NCI-H187 treated with DMSO at 0.1 percent for 48 hours (cell line): ENCODE measurements at regions not wholly inside any gene's neighbourhood (a gene's known extent, or its start where the extent isn't known, plus 50 kb on each side); places are given as distances from the start of the nearest gene placed in this dataset.

Experiments used
- DNase-seq: peaks from one replicate; lab custom pipeline; 2025; lab: John Stamatoyannopoulos, UW

DNA sequence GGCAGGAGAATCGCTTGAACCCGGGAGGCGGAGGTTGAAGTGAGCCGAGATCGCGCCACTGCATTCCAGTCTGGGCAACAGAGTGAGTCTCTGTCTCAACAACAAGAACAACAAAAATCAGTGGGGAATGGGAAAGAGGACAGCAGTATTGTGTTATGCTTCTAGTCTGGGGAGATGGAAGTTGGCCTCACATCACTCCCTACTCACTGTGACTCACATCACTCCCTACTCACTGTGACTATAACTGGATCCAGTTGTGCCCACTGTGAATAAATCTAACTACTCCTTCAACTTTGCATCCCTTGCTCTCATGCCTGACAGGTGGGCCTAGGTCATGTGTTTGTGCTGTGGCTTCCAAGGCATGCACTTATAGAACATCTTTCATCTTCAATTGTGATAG is 285.4 kb upstream of the USP24 start:
- DNase-seq, result no peak

DNA sequence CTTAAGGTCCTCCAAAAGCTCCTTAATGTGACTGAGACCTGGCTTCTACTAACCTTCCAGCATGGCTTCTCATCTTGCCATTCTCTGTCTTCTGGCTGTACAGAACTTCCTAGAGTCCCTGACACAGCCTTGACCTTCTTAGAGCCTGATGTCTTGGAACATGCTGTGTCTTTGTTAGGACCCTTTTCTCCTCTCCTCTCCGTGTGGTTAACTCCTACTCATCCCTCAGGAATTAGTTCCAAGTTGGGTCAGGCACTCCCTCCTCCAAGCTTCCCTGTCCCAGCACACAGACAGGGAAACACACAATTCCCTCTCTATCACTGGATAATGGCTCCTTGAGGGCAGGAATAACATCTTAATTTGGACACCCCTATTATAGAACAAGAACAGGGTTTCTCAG is 275.4 kb upstream of the USP24 start:
- no peak for DNase-seq

DNA sequence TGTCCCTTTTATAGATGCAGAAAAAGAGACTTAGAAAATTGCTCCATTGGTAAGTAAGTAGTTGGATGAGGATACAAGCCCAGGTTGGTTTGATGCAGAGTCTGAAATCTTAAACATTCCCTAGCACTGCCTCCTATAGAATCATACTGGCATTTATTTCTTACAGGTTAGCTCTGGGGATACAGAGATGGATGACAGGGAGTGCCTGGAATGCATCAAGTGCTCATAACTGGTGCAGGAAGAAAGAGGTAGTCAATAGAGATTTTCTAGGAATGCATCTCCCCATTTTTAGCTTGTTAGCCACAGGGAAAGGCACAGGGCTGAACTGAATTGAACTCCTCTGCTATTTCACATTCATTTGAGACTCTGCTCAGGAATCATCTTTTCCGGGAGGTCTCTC is 269.0 kb upstream of the USP24 start:
- no peak for DNase-seq

DNA sequence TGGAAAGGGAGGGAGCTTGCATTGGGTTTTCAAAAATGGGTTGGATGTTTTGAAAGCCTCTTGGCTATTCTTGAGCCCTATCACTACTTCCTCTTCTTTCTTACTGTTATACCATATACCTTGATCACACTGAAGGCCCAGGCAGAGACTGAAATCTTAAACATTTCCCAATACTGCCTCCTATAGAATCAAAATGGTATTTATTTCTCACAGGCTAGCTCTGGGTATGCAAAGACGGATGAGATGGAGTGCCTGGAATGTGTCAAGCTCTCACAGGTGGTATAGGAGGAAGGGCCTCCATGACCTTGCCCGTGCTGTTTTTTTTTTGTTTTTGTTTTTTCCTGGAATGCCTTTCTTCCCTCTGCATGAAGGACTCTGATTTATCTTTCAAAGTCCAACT is 268.4 kb upstream of the USP24 start:
- no peak for DNase-seq

DNA sequence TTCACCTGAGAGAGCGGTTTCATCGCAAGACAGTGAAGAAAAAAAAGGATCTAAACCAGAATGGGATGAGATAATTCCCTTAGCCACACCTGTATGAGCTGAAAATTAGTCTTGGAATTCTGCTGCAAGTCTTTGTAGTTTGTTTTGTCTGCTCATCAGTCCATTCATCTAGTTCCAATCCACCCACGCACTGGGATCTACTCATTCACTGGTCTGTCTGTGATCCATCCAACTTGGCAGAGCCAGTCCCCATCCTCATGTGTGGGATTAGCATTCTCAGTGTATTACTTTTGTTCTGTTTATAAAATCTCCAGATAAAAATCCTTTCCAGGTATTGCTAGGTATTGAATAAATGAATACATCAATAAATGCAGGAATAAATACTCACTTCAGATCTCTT is 266.5 kb upstream of the USP24 start:
- DNase-seq, result no peak

DNA sequence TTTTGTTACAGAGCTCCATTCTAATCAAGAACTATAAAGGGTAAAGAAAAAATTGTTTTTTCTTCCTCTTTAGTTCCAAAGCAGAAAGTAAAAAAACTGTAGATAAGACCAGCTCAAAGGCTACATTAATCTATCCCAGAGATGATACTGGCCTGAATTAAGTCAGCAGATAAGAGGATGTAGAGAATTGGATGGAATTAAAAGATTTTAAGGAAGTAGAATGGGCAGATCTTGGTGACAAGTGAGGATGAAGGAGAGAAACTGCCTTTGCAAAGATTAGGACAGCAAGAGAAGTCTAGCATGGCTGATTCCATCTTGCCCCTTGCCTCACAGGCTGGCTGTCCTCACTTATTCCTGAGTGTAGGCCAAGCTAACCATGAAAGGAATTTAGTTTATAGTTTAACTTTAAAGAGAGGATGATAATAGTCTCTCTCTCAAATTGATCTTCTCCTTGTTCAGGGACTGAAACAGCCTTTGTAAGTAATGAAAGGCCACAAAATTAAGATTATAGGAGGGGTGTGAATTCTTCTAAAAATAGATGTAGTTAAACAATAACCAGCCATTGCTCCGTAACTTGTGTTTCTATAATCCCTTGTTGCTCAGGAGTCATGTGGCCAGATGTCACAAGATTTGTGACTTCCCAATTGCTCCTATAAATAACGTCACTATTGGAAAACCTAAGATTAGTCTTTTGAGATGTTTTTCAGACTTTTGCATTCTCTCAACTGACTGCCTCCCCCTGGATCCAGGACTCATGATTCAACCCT is 265.0 kb upstream of the USP24 start:
- DNase-seq, result no peak

DNA sequence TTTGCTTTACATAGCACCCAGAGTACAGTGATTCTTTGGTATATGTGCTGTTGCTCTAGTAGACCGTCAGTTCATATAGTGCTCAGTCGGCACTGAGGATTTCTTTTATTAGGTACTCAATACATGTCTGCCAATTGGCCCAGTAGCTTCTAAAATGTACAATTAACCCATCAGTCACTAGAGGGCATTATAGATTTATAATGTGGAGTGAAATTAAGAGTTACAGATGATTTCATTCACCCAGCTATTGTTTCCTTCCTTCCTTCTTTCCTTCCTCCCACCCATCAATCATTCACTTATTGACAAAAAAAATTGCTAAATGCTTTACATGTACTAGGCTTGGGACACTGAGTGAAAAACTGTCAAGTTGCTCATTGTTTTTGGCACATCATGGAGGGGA is 263.6 kb upstream of the USP24 start:
- no peak for DNase-seq

DNA sequence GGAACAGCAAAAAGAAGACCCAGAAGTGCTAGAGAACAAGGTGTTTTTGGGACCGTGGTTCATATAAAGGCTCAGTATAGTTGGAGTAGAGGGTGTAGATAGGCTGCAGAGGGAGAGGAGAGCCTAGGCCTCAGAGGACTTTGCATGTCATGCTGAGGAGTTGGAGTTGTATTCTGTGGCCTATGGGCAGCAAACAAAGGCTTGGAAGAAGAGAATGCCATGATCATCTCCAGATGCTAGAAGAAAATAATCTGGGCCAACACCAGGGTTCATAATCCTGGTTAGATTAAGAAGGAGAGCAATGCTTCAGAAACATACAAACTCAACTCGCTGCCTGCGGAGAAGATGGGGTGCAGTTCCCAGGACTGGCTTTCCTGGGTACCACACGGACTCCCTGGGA is 262.8 kb upstream of the USP24 start:
- no peak for DNase-seq

DNA sequence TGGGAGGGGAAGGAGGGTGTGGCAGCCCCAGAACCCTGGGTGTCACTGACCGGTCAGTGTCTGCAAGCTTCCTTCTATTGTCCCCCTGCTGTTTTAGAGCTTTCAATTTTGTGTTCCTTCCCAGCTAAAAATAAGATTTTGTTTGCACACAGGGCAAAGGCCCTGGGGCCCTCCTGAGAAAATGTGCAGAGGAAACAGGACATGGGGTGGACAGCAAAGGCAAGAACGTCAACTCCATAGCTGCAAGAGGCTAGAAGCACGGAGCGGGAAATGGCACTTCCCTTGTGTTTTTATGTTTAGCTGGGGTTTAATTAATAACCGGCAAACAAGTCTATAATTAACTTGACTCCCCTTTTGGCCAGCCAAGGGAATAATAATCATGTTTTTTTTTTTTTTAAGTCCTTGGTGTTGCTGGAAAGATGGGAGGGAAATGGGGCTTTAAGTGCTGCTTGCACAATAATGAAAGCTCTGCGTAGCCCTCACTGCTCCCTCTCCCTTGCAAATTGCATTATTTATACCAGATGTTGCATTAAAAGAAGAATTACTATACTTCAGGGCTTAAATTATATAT is 261.4 kb upstream of the USP24 start:
- DNase-seq, result no peak

DNA sequence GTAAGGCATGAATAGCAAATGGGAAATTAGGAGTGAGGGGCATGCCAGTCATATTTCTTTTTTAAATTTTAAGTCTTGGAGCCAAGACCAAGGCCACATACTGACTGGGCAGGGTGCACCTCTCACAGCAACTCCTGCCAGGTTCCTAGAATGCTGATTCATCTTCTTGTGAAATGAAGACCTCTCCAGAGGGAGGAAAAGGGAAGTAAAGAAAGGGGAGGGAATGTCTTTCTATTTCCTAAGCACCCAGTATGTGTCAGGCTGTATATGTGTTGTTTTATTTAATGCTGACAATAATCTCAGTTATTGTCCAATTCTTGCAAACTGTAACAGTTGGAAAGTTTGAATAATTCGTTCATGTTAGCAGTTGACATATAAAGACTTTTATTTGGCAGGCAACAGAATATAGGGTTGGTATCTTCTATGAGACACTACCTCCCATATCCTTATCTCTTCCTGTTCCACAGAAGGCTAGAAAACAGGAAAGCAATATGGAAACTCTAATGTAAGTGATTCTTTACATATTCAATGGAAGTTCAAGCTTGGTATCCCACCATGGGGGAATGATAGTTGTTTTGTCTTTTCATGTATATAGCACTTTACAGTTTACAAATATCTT is 259.1 kb upstream of the USP24 start:
- no peak for DNase-seq

DNA sequence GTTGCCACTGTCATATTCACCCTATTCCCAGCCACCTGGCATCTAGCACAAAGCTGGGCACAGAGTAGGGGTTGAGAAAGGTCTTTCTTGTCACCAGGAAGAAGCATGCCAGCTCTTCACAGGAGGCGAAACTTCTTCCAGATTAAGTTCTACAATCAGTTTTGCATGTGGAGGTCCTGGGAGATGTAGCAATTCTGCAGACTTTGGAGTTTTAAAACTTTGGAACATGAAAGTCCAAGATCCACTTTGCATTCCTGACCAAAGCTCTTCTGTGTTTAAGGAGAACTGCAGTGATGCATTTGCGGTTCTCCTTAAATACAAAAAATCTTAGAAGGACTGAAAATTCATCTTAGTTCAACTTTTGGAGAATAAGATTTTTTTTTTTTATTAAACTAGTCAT is 258.5 kb upstream of the USP24 start:
- no peak for DNase-seq

DNA sequence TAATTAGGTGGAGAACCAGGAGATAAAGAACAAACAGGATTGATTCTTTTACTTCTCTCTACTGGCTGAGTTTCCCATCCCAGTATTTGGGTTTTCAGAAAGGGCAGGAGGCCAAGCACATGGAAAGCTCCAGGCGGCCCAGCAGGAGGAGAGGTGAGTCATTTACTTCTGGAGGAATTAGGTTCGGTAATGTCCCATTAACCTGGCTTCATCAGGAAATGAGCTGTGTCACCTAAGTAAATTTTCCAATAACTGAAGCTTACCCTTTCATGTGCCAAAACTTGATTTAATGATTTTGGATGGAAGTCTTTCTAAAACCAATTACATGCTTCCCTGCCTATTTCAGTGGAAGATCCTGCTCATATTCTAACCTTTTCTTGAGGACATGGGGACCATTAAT is 257.6 kb upstream of the USP24 start:
- DNase-seq, result no peak

DNA sequence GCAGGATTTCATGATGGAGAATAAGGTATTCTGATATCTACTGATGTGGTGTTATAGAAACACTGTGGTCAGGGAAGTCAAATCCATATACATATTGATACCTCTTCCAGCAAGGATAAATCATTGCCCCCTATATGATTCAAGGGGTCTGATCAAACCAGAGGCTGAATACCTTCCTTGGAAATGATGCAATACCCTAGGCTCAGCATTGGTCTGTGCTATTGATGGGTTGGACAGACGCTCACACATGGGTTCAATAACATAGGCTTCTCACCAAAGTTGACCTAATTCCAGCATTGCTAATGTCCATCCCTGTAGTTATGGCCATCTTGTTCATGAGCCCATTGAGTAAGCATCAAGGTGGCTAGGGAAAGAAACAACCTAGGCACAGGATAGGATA is 257.0 kb upstream of the USP24 start:
- DNase-seq, result no peak

DNA sequence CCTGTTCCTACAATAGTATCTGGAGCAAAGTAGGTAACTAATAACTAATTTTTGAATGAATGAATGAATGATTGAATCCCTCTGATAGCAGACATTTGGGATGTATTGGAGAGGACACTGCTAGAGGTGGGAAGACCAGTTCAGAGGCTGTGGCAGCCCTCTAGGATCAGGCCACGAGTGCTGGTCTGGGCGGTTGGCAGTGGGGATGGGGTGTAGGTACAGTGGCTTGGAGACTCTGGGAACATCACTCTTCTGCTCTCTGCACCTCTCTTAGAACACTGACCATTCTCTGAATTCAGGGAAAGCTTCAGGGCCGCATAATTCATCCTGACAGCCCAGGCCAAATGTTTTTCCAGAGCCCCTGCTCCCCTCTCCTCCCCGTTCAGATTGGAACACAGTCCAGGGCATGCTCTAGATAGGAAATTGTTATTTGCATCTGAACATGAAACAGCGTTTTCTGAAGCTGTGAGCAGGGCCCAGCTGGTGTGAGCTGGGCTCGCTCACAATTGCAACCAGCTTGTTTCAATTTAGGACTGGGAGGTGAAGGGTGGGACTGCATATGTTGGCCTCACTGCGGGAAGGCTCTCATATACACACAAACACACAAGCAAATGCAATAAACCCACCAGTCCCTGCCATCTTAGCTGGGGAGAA is 253.1 kb upstream of the USP24 start:
- no peak for DNase-seq

DNA sequence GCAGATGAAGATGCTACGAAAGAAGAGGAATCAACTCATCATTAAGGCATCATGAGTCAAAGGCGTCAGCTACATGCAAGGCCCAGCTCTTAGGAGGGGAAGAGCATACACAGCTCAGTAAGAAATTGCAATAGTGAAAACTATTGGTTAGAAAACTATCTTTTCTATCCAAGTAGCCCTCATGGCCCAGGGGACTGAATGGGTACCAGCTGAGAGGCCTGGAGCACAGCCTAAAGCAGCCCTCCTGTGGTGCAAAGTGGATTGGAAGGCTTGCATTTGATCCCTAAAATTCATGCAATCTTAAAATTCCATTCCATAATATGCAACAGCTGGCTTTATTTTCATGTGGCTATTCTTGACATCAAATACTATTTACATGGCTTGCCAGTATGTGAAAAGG is 251.8 kb upstream of the USP24 start:
- DNase-seq, result no peak

DNA sequence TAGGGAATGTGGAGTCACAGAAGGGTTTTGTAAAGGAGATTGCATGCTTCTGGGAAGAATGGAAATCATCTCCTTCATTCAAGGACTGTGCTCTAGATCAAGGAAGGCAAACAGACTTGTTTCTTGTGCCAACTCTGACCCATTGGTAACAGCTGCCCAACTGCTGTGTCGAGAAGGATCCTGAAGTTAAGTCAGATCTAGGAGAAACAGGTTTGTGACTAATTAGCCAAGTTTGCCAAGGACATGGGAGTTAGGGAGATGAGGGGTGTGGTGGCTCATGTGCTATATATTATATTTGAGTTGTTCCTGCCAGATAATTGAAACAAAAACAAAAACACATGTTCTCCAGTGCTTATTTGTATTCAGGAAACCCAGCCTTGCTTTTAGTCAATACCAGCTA is 251.2 kb upstream of the USP24 start:
- DNase-seq, result no peak

DNA sequence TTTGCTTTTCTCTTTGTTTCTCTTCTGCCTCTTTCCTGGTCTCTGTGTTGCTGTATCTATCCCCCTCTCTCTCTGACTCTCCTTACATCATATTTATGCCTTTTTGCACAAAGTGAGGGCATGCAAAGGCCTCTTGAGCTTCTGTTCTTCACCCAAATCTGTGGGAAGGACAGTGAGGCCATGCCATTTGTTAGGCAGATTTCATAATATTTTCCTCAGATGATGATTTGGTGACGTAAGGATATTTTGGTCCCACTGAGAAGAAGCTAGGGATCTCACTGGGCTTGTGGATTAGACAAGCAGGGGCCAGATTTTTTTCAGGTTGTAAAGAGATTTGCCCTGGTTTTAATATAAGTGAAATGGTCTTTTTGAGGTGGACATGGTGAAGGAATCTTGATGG is 249.4 kb upstream of the USP24 start:
- DNase-seq, result no peak

DNA sequence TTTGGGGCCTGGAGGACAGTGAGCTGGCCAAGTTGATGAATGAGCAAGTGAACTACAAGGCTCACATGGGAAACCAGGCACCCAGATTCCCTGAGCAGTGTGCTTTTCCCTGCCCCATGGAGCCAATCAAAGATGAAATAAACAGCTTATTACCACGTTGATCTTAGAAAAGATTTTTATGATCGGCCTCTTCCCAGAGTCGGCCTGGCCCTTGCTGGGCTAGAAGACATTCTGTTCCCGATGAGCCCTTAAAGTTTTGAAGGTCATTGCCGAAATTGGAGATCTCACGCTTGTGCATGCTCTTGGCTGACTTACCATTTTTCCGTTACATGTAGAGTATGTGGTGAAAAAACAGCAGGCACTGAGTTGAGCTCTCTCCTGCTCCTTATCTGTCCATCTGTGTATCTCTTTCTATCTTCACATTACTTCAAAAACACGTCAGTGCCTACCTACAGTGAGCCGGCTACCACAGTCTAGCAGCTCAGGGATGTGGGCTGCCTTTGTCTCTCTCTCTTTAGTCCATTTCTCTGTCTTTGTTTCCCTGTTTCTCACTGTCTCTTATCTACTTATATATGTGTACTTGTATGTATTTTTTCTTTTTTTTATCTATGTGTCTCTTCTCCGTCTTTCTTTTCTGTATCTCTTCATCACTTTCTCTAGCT is 248.8 kb upstream of the USP24 start:
- no peak for DNase-seq

DNA sequence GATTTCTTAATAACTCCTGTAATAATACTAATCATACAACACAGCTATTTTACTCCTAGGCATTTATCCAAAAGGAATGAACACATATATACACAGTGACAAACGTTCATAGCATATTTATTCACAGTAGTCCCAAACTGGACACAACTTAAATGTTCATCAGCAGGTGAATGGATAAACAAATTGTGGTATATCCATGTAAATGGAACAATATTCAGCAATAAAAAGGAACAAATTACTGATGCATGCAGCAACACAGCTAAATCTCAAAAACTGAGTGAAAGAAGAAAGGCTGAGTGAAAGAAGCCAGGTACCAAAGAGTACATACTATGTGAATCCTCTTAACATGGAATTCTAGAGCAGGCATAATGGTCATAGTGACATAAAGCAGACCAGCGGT is 242.7 kb upstream of the USP24 start:
- DNase-seq, result no peak

DNA sequence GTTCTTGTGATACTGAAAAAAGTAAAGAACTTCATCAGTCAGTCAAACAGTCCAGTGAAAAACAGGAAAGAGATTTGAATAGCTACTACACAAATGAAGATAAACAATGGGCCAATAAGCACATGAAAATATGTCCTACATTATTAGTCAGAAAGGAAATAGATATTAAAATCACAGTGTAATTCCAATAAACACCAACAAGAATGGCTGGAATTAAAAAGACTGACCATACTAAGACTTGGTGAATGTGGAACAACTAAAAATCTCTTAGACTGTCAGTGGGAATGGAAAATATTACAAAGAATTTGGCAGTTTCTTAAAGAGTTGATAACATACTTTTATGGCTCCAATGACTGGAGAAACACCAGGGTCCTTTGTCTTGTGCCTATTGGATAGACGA is 241.8 kb upstream of the USP24 start:
- DNase-seq, result no peak

DNA sequence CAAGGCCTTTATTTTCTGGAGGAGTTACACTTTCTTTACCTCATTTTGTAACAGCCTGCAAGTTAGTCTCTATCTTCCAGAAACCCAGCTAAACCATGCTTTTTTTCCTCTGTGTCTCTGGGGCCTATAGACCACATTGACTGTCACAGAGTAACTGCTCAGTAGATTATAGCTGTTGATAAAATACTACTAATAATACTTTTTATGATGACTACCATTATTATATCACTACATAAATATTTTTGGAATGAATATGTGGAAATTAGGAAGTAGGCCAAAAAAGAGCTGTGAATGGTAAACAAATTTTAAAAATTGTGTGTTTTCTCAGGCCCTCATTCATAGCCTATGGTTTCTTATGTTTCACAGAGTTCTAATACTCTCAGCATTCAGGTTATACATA is 233.1 kb upstream of the USP24 start:
- DNase-seq, result no peak

DNA sequence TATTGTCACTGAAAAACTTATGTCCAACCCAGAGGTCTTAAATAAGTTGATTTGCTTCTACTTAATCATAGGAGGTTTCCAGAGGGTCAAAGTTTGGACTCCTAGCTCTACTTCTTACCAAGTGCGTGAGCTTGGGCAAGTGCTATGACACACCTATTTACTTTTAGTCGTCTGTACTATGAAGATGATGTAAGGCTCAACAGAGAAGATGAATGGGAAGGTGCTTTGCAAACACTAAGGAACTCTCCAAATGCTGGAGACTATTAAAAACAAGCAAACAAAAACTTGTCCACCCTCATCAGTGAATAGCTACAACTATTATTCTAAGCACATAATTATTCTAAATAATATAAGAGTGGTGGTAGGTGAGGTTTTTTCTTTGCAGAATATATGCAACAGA is 232.3 kb upstream of the USP24 start:
- DNase-seq, result no peak

DNA sequence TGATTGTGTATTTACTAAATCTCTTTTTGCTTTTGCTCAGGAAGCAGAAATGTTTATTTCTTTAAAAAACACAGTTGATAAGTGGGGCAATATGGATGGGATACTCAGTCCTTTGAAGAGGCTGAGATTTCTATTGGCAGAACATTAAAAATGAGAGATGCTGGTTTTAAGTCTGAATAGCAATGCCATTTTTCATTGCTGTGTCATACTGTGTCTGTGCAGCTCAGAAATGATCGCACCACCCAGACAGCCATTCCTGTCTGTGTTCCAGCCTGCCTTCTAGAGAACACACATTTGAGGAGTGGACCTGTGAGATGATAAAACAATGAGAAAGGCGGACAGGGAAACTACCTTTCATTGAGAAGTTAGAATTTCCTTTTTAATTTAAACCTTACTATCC is 231.2 kb upstream of the USP24 start:
- DNase-seq, result no peak
